Glomerular endothelial cell (primary cell): ENCODE measurements at regions not wholly inside any gene's neighbourhood (a gene's known extent, or its start where the extent isn't known, plus 50 kb on each side); places are given as distances from the start of the nearest gene placed in this dataset.

Experiments used
- DNase-seq: peaks from one replicate; pipeline ENCODE4 v3.0.0-alpha.2; 2011; ENCODE audit warnings: low read depth, low spot score; ENCODE audit errors: extremely low read depth

DNA sequence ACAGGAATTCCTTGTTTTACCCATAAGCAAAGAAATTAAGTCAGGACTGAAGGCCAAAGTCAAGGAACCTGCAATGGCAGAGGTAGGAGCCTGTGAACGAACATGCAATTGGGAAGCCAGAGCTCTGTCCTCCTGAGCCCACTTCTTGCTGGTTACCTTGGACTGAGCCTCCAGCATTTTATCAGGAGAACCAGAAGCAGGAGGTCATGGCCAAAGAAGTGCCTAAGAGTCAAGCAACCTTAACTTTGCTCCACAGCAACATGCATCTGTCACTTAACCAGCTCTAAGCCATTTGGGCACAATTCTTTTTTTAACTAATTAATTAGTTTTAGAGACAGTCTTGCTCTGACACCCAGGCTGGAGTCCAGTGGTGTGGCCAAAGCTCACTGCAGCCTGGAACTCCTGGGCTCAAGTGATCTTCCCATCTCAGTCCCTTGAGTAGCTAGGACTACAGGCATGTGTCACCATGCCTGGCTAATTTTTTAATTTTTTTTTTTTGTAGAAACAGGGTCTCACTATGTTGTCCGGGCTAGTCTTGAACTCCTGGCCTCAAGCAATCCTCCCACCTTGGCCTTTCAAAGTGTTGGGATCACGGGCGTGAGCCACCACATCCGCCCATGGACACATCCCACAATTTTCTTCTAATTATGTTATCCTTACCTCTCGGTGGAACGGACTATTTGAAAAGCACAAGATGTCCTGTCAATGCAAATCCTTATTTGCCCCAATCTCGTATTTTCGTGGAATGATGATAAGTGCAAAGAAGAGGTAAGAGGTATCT, 334.2 kb downstream of the CD83 start:
- DNase-seq = no peak

DNA sequence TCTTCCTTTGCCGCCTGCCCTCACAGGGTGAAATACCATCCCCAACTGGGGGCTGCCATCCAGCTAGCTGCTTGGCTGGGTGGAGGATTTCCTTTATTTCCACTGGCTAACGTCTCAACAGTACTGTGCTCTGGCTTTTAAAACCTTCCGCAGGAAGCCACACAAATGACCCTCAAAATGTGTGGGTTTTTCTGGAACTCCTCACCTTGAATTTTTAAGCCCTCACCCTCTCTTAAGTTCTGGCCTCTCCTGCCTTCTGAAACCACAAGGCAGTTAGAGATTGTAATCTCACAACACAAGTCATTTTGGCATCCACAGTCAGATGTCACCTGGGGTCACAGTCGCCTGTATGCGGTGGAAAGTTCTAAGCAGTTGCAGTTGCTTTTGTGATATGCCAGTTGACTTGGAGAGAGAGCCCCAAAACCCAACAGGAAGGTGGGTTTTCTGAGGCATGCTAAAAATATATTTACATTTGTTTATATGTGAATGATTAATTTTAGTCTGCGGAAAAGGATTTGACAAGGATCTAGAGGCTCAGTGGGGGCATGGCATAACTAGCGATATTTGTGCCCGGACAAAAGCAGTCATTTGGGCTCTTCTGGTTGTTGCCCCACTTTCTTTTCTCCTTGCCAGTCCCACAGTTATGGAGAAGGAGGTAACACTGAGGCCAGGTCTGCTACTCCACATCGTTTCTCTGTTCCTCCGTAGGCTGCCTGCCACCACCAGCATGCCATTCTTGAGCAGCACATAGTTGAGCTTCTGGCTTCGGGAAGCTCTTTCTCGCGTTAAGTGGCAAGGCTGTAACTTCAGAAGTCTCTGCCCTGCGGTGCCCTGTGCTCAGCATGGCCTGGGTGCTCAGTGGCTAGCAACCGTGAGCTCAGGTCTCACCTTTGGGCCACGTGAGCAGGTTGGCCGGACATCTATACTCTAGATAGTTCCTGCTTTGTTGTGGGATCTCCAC, 335.3 kb downstream of the CD83 start:
- no peak for DNase-seq

DNA sequence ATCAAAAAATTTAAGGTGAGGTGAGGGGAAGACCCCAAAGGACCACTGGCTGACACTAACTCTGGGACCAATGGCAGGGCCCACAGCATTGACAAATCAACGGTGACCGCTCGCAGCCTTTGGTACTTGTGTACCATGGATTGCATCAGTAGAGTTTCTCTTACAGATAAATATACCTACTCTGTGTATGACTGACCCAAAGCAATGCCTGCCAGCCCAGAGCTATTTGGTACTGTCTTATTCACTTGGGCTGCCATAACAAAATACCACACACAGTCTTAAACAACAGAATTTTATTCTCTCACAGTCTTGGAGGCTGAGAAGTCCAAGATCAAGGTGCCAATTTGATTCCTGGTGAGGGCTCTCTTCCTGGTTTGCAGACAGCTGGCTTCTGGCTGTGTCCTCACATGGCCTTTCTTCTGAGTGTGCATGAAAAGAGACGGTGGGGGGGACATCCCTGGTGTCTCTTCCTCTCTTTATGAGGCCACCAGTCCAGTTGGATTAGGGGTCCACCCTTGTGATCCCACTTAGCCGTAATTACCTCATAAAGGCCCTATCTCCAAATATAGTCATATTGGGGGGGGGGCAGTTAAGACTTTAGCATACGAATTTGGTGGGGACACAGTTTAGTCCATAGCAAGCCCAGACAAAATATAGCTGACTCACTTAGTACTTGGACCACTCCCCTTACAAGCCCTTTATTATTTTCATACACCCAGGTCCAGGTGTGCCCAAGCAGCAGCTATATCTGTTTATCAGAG, 336.3 kb downstream of the CD83 start:
- no peak for DNase-seq

DNA sequence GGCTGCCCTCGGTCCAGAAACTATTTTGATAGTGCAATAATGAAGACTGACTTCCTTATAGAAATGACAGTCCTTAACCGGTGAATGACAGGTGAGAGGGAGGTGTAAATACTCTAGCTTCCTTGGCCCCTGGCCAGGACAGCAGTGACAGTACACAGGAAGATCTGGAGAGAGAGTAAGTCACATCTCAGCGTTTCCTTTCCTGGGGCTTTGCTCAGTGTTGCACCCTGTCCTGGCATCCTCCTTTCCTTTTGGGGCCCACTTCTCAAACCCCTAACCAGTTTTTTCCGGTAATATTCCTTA, 336.9 kb downstream of the CD83 start:
- no peak for DNase-seq

DNA sequence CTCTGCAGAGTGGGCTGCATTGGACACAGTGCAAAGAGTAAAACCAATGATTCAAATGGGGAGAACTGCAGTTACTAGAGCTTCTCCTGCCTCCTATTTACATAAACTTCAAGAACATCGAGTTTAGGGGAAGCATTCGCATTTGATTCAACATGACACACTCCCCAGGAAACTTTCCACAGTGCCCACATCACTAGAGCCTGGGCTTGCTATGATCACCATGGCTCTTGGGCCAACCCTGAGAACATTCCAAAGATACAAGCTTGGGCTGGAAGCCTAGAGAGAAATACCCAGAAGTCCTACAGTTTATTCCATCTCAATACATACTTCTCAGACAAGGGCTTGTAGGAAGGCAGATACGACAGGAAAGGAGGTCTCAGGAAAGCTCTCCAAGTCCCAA, 337.9 kb downstream of the CD83 start:
- no peak for DNase-seq

DNA sequence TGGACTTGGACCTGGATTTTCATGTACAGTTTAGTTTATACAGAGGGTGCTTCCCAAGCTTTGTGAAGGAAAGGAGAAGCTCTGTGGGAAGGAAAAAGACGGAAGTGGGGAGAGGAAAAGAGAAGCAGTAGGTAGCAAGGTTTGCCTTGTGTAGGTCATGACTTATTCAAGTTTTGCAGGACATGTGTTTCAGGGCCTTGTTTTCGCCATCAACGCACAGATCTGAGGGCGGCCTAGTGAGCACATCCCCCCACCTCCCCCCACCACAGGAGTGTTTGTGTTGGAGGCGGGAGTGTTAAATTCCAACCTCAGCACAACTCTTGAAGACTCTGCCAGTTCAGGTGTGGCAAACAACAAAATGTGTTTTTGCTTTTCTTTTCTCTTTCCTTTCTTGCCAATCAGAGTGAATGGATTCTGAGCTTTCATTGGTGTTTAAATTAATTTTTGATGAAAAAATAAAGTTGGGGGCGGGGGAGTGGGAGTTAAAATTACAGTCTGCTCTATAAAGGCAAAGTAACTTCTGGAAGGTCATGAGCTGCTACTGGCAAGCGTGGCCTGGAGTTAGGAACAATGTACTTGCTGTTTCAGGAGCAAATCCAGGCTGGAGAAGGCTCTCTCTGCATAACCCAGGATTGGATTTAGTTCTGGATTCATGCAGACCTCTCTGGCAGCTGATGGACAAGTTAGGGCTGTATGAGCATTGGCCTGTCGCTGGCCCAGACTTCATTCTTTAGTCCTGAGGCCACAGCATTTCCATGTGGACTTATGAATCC, 338.5 kb downstream of the CD83 start:
- no peak for DNase-seq

DNA sequence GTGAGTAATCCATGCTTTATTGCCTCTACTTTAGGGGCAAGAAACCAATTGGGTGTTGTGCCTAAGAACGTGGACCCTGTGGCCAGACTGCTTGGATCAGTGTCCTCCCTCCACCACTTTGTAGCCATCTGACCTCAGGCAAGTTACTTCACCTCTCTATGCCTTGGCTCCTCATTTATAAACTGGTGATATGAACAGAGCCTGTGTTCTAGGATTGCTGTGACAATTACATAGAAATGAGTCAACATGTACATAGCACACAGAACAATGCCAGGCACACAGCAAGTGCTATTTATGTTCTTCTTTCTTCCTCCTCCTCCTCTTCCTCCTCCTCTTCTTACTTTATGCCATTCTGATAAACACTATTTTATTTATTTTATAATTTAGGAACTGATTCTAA, 339.4 kb downstream of the CD83 start:
- no peak for DNase-seq

DNA sequence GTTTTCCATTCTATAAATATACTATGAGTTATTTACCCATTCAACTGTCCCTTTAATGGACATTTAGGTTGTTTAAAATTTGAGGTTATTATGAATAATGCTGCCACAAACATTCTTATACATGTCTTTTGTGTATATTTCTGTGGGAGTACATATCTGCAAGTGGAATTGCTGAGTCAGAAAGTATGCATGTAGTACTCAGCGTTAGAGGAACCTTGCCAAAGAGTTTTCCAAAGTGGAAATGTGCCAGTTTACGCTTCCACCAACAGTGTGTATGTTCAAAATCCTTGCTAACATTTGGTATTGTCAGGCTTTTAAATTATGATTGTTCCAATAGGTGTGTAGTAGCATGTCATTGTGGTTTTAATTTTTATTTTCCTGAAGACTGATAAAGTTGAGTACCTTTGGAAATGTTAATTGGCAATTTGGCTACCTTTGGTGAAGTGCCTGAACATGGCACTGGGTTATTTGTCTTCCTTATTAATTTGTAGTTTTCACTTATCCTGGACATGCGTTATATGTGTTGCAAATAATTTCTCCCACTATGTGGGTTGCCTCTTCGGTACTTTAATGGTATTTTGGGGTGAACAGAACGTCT, 341.2 kb downstream of the CD83 start:
- no peak for DNase-seq

DNA sequence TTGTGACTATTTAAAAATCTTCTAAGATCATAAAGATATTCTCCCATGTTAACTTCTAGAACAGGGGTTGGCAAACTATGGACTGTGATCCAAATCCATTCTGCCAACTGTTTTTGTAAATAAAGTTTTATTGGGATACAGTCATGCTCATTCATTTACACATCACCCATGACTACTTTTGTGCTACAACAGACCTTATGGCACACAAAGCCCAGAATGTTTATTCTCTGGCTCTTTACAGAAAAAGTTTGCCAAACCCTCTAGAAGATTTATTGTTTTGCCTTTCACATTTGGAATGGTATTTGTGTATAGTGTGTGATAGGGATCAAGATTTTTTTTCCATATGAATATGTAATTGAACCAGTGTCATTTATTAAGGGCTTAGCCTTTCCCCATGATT, 341.7 kb downstream of the CD83 start:
- DNase-seq = no peak

DNA sequence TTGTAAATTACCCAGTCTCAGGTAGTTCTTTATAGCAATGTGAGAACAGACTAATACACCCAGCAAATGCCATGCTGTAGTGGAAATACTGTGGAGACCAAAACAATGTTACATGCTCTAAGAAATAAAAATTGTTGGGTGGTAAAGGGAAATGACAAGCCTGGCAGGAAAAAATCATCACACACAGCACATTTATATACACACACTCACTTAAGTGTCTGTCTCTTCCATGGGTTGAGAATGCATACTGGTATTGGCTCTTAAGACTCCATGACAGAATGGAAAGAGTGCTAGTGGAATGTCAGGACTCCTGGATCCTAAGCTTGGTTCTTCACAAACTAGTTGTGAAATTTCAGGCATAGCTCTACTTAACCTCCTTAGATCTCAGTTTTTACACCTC, 343.0 kb downstream of the CD83 start:
- no peak for DNase-seq

DNA sequence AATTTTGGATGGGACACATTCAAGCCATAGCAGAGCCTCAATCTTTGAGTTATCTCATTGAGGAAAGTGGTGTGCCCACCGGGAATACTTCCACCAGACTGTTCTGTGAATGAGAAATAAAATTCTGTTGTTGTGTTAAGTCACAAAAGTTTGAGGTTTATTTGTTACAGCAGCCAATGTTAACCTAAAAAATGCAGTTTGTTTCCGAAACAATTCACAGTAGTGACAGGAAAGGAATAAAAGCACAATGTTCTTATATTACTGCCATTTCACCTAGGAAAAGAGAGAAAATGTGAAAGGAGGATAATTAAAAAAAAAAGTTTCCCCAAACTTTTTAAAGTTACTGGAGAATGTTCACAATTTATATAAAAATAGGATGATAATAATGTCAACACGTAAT, 344.6 kb downstream of the CD83 start:
- no peak for DNase-seq

DNA sequence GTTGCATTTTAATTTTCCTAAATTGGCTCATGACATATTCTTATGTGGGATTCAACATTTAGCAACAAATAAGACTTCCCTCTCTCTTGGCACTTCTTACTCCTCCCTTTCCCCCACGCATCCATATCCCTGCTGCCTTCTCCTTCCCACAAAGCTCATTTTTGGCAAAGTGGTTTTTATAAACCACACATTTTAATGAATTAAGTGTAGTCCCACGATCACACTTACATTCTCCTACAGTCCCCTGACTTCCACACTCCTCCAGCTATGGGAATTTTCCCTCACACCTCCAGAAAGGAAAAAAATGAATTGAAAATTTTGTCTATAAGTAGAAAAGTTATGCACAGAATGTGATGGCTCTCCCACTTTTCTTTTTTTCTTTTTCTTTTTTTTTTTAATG, 345.0 kb downstream of the CD83 start:
- no peak for DNase-seq

DNA sequence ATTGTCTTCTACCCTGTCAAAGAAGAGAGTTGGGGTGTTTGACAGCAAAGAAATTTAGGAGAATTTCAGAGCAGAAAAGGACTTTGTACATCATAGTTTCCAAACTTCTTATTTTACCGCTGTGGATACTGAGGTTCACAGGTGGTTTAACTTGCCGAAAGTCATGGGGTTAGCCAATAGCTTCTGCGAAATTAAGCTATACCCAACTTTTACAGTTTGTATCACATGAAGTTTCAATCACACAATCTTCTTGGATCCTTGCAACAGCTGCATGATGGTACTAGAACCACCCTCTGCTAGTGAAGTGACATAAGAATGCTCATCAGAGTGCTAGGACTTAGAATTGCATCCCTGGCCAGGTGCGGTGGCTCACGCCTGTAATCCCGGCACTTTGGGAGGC, 345.5 kb downstream of the CD83 start:
- no peak for DNase-seq

DNA sequence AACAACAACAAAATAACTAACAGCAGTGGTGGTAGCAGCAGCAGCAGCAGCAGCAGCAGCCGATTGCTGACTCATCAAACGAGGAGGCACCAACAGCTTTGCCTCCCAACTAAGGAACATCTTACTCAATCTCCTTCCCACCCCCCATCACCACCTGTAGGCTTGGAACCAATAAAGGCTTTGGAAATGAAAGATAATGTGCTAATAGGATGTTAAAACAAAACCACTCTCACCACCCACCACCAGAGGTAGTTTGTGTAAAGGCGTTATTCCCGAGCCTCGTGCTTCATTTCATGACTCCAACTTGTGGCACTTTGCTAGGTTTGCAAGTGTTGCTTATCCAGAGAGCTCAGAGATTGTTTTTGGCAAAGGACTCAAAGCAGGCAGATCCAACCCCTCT, 346.5 kb downstream of the CD83 start:
- no peak for DNase-seq

DNA sequence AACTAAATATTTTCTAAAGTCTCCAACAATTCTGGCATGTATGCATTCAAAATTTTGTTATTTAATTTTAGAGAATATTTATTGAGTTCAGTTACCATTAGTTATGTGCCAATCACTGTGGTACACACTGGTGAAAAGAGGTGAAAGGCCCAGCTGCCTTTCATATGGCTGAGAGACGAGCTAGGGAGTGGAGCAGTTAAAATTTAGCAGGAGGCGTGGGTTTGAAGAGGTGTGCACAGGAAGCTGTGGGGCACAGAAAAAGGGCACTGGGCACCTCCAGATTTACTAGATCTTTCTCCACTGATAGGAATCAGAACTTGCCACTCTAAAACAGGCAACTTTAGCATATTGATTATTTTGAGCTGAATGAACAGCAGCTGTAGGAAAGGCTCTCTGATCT, 347.1 kb downstream of the CD83 start:
- no peak for DNase-seq

DNA sequence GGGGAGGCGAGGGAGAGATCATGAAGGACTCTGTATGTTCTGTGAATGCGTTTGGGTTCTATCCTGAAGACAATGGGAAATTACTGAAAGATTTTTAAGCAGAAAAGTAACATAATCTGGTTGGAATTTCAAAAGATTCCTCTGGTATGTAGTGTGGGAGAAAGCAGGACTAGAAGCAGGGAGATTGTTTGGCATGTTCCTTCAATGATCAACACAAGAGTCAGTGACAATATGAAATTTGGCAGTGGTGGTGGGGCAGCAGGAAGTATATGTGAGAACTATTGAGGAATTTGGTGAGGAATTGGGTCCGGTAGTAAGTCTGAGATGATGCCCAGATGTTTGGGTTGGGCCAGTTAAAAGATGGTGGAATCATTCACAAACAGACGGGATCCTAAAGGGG, 348.7 kb downstream of the CD83 start:
- DNase-seq = no peak

DNA sequence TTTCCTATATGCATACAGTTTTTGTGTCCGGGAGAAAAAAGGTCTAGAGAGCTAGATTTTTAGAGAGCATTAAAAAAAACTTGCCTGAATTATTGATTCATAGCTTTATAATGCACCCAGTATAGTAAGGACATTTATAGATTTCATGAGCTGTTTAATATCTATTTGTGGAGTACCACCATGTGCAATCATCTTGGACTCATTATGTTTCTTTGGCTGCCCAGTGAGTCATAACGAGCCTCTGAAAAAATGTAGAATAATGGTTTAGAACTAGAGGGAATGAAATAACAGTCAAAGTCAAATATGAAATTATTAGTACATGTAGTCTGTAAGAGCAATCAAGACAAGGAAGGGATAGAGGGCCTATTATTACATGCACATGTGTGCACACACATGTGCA, 350.0 kb downstream of the CD83 start:
- no peak for DNase-seq

DNA sequence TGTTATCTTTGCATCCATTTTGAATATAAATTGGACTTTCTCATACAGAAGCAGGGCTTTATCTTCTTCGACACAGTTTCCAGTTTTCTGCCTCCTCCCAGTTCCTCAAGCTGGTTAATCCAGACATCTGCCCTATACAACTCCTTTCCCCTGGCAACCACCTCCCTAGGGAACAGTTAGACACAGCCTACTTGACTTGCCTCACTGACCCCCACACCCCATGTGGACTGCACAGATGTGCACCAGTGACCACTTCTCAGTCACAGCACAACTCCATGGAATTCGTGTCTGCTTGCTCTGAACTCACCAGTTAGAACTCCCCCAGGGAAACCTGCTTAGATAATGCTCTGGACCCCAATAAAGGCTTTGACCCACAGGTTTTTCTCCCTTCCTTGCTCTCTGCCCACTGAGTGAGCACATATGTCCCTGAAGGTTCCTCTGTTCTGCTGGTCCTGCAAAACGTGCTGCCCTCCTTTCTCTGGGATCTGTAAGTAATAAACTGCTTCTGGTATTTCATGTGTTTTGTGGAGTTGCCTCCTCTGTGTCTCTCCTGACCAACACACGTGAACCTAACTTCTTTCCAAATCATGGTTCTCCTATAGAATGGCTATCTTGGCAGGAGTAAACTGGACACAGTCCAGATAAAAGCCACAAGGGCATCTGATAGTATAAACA, 351.2 kb downstream of the CD83 start:
- no peak for DNase-seq

DNA sequence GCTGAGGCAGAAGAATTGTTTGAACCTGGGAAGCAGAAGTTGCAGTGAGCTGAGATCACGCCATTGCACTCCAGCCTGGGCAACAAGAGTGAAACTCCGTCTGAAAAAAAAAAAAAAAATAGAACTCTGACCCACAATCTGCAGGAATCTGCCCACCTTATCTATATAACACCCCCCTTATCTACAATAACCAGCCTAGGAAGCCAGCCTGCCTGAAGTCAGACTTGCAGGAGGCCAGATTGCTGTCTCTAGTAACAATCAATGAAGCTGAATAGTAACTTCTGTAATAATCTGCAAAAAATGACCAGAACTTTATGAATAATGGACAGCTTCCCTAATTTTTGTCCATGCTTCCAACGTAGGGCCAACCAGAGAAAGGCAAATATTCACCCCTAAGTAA, 352.5 kb downstream of the CD83 start:
- DNase-seq = no peak

DNA sequence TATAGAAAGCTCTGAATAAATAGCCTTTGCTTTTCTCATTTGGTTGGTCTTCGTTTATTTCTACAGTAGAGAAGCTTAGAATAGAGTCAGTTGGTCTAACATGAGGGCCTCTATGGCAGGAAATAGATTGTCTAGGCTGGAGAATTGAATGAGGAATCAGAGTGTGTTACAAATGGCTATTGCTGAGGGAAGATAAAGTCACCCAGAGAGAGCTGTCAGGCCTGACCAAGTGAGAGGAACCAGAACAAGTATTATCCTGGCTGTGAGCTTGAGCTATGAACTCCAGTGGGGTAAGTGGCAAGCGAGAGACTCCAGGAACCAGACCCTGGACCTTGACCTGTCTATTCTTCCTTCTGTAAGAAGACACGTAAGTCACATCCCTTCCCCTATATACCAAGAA, 353.1 kb downstream of the CD83 start:
- DNase-seq = no peak
